ENCODE measurements at regions not wholly inside any gene's neighbourhood (a gene's known extent, or its start where the extent isn't known, plus 50 kb on each side); places are given as distances from the start of the nearest gene placed in this dataset.
"Not testable (repeated sequence)": the region's sequence is repeated elsewhere in the genome, so short reads cannot be mapped to it uniquely, and the experiment has no call there.

DNA sequence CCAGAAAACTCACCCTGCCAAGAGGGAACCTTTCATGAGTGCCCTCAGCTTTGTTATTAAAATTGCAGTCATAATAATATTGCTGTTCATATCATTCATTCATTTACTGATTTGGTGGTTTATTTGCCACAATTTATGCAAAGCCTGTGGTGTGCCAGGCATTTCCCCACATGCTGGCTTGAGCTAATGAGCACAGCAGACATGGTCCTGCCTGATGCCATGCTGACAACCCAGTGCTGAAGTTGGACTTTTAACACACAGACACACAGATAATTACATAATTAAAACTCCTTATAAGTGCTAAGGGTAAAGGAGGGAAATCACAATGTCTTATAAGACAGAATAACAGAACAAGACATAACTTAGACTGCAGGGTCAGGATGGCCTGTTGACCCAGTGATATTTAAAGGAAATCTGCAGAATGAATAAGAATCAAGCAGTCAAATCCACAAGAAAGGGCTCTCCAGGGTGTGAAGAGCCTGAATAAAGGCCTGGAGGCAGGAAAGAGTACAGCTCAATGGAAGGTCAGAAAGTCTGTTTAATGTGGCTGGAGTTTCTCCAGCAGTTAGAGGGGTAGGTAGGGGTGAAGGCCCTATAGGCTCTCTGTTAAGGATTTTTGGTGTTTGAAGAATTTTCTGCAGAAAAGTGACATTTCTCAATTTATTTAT is 196.9 kb upstream of the CDH11 start:
- DNase-seq, result no peak

DNA sequence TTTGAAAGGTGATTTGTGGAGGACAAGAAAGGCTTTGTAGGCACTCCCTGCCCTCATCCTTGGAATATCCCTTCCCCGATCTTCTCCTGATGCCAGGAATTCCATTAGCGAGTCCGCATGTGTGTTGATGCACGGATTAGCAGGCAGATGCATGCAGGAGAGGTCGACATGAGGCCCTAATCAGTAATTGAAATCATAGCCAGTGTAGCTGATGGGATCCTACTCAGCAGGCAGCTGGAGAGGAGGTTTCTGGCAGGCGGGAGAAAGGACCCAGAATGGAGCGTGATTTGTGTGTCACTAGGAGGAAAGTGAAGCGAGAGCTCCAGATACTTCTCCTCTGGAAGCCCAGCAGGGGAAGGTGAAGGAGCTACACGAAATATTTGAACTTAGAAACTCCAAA is 196.3 kb upstream of the CDH11 start:
- no peak for DNase-seq

DNA sequence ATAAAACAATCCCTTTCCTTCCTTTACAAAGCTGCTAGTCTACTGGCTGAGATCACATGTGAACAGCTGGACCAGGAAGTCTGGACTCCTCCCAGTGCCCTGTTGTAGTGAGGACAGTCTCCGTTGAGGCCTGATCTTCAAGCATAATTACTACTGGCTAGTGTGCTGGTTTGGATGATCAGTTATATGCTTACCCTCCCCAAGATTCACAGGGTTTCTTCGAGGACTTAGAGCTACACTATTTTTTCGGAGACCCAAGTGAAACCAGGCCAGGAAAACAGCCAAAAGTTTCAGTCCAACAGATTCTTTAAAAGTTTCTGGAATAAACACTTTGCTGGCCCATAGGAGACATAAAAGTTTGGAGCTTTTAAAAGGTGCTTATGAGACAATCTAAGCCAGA is 194.9 kb upstream of the CDH11 start:
- no peak for DNase-seq

DNA sequence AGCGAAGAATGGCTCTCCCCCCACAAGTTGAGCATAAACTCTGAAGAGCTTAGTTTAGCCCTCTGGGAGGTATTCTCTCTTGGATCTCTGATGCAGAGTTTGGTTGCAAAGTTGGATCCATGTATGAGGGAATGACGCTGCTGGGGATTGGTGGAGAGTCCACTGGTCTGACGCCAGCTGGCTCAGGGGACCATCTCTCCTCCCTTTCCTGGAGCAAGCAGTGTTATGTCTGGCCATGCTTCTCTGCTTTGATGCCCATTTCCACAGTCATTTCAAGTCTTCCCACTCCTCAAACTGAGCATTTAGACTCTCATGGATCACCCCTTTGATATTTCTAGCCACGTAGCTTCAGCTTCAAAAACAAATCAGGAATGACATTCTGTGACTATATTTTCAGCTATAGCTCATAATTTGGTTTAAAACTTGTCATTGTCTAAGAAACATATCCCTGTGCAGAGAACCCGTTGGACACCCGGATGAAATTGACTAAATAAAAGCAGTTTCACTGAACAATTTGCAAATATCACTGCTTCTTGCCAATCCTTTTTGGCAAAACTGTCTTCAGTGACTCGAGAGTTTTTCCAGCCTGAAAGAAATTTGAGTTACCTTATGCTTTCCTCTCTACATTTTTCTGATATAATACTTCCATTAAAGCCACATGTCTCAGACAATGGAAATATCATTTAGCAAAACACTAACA is 193.4 kb upstream of the CDH11 start:
- peak in 1 of 2 experiments; percentile 18 for DNase-seq

DNA sequence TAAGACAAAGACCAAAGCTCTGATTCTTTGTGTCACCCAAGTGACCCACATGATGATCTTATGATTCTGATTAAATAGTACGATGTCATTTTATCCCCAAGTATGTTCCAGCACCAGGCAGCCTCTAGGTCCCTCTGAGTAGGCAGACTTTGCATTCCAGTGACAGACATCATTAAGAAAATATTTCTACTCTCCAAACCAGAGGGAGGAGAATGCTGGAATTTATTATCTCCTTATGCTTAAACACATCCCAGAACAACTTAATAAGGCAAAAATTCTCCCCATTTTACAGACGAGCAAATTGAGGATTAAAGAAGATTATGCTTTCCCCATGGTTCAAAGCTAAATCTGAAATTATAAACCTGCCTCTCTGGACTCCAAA is 192.8 kb upstream of the CDH11 start:
- no peak for DNase-seq

DNA sequence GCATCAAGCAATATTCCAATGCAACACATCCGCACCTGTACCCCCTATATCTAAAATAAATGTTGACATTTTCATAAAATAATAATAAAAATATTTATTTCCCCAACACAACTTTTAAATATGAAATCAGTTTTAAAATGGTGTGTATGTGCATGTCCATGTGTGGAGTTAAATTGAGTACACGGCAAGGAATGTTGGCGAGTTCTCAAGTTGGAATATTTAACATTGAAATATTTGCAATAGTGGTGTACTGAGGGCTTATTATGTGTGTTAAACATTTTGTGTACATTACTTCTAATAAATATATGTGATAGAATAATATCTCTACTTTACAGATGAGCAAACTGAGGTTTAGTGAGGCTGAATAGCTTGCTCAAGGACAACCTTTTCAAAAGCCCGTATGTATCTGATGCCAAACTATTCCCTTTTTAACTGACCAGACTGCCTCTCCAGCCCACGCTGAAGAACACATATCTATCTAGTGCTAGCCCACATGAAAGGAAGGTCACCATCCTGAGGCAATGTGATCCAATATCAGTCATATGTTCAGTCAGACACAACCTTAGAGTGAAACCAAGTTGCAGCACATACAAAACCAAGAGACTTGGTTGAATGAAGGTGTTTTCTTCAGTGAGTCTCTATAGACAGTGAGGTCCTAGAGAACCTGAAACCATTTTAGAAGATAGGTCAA is 192.2 kb upstream of the CDH11 start:
- DNase-seq, result no peak

DNA sequence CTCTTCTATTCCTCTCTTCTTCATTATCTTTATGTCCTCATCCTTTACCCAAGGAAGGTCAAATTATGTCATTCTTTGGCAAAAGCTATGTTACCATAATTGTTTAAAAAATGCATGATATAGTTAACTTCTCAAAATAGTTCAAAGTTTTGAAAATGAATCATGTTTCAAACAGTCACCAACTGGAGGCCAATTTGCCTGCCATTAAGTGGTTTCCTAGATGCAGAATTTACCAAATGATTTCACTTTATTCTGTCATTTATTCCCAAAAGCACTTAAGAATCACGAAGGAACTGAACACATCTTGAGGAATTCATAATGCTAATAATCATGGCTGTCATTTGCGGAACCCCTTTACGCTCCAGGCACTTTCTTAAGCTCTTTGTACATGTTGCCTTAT is 190.9 kb upstream of the CDH11 start:
- no peak for DNase-seq

DNA sequence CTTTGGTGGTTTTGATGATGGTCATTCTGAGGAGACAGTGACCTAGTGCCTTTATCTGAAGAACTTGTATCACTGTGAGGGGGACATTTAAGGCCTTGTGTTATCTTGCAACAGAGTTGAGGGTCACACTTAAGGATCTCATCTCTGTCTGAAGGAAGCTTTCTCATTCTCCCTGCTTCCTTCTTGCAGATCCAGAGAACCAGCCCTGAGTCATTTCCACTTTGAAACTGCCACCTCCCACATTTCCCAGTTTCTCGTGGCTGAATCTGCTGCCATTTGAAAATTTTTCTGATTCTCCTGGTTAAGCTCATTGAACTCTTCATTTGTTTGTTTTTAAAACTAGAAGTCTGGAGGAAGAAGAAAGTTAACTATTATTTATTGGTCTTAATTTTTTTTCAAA is 190.2 kb upstream of the CDH11 start:
- no peak for DNase-seq

DNA sequence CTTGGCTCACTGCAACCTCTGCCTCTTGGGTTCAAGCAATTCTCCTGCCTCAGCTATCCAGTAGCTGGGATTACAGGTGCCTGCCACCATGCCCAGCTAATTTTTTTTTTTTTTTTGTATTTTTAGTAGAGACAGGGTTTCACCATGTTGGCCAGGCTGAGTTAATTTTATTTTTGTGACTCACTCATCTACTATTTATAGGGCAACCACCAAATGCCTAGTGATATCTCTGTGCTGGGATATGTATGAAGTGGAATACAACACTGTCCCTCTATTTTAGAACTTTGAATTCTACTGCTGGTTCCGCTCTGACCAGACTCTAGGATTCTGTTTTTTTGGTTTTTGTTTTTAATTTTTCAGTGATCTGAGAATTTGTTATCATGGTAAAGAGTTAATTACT is 188.6 kb upstream of the CDH11 start:
- DNase-seq, result not testable (repeated sequence)

DNA sequence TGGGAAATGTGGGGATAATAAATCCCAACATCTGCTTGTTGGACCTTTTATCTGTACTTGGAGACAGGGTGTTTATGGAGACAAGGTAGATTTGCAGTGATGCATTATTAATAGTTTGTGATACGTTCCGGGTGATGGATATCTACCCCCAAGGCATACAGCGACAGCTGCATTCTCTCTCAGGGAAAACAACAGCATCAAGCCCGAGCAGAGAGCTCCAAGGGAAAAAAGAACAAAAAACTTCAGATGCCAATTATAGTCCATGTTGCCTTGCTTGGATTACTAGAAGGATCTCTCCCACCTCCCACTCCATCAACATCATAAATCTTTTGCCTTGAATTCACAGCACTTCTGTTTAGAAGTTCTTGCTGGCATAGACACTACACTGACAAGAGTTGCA is 187.5 kb upstream of the CDH11 start:
- DNase-seq, result no peak

DNA sequence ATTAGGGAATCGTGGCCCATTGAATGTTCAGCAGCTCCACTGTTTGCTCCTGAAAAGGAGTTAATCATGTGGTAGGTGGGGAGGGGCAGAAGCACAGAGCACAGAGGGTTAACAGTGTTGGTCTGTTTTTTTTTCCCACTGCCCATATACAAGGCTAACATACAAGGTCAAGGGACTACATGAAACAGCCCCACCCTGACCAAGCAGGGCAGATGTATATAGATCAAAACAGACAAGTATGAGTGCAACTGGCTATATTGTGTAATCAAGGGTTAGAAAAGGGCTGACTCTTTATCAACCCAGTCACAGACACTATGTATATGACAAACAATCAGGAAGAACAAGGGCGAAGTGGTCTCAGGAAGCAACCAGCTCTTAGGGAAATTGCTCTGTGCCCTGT is 186.6 kb upstream of the CDH11 start:
- DNase-seq, result no peak

DNA sequence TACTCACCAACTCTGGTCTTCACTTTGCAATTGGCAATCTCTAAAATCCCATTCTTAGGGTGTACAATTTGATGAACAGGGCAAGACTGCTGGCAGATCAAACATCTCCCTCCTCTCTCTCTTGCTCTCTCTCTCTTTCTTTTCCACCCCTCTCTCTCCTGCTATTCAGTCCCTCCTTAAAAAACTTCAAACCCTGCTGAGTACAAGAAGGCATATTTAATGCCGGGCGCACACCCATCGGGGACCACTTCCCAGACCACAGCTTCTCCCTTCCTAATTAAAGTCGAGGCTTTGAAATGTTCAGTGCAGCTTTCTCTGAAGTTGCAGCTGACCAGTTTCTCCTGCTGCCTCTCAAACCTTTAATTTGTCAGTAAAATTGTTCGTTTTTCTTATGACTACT is 185.4 kb upstream of the CDH11 start:
- no peak for DNase-seq

DNA sequence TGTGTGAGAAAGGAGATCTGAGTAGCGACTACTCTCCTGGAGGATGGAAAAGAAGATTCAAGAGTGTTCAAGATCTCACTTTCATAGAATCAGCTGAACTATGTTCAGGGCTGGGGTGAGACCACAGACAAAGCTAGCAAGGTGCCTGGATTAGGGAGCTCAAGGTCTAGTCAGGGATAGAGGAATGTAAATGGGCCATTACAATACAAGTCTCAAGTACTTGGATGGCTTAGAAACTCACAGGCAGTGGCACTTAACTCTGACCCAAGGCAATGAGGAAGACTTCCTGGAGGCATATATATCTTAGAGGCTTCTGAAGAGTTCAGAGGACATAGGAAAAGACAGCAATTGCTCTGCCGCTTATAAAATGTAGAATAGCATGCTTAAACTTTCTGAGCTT is 184.9 kb upstream of the CDH11 start:
- DNase-seq, result no peak

DNA sequence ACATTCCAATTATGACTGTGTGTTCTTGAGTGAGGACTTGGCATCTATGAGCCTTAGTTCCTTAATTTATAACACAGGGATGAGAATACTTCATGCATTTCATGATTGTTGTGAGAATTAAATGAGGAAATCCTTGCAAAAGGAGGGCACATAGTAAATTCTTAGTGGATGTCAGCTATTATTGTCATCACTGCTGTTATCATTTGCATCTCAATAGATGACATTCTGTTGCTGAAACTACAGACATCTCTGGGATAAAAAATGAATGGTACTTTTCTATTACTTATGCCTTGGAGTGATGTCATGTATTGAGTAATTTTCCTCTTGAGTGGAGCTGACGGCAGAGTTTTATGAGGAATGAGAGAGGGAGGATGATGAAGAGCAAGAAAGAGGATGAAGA is 184.4 kb upstream of the CDH11 start:
- no peak for DNase-seq

DNA sequence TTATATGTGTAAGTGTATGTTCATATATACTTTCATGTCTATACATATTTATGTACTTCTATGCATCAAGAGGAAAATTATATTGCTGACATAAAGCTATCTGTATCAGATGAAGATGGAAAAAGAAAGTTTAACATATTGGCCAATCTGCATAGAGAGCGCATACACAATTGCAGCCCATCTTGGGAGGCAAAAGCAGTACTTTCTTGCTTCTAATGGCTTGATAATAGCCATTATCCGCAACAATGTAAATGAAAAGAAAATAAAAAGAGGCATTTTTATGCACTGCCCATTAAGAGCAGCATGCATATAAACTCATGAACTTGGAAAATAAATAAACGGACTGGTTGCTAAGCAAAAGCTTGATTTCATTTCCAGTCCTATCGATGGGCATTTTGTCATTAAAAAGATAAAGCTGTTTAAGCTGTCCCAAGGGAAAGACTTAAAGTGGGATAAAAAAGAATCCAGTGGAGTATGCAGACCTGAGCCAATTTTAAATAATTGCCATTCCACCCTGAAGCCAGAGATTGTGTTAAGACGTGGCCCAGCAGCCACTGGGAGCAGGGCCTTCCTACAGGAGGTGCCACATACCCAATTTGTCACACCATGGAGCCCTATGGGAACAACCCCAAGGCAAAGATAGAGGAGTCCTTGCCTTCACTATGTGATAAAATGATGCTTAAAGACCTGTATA is 183.6 kb upstream of the CDH11 start:
- no peak for DNase-seq

DNA sequence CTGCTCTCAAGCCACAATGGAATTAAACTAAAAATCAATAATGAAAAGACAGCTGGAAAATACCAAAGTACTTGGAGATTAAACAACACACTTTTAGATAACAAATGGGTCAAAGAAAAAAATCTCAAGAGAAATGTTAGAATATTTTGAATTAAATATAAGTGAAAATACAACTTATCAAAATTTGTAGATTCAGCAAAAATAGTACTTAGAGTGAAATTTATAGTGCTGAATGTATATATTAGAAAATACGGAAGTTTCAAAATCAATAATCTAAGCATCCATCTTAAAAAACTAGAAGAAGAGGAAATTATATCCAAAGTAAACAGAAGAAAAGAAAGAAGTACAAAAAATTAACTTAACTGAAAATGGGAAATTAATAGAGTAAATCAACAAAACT is 179.2 kb upstream of the CDH11 start:
- DNase-seq, result no peak

DNA sequence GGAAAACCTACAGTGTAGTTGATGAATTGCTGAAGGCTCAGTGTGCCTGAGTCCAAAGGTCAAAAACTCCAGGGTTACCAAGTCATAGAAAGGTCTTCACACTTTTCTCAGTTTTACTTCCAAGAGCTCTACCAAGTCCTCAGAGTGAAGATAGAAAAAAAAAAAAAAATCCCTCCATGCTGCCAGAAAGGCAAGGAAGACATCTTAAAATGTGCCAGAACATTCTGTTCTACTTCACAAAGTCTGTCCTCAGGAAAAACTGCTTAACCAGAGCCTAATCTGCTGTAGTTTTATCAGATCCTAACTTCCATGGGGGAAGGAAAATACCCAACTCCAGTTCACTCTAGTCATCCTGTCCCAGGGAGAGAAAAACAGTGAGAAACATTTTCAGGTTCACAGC is 175.6 kb upstream of the CDH11 start:
- DNase-seq, result no peak

DNA sequence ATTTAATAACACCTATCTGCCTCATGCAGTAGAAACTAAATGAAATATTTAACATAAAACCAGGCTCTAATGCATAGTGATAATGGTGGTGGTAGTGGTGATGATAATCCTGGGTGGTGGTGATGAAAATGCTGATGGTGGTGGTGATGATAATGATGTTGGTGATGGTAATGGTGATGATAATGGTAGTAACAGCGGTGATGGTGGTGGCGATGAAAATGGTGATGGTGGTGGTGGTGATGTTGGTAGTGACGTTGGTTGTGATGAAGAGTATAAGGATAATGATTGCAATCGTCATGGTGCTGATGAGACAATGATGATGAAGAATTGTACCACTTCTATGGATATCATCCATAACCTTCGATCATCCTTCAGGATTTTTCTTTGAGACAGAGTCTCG is 173.7 kb upstream of the CDH11 start:
- no peak for DNase-seq

DNA sequence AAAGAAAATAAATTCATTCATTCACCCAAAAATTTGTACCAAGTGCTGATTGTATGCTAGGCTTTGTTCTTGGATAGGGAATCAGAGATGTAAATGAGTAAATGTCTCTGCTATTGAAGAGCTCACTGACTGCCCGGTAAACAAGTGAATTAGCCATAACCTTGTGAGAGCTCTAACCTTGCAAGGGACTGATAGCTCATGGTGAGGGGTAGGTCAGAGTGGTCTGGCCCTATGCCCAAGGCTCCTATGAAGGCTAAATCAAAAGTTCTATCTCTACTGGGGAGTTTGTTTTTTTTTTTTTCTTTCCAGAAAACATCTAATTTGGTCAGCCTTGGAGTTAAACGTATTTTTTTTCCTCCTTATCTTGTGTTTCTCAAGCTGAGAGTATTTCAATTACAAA is 172.8 kb upstream of the CDH11 start:
- no peak for DNase-seq

DNA sequence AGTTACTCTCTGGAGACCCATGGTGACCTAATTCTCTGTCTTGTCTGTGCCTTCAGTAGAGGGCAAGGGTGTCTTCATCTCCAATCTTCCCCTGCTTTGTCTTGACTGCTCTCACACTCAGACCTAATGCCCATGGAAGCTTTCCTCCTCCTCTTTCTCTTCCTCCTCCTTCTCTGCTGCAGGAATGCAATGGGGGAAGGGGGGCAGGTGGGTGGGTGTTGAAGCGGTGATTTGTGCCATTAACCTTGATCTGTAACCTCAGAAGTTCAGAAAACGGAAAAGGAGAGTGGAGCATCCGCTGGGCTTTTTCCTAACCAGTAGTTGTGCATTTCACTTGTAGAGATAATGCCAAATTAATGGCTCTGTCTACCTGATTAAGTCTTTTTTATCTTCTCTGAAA is 172.3 kb upstream of the CDH11 start:
- DNase-seq, result no peak

DNA sequence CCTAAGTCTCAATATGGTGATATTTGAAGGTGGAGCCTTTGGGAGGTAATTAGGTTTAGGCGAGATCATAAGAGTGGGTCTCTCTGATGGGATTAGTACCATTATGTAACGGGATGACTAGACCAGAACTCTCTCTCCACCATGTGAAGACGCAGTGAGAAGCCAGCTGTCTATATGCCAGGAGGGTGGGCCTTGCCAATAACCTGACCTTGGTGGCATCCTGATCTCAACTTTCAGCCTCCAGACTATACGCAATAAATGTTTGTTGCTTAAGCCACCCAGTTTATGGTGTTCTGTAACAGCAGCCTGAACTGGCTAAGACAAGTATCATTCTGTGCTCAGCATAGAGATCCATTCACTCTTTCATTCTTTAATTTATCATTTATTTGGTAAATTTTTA is 167.2 kb upstream of the CDH11 start:
- no peak for DNase-seq

DNA sequence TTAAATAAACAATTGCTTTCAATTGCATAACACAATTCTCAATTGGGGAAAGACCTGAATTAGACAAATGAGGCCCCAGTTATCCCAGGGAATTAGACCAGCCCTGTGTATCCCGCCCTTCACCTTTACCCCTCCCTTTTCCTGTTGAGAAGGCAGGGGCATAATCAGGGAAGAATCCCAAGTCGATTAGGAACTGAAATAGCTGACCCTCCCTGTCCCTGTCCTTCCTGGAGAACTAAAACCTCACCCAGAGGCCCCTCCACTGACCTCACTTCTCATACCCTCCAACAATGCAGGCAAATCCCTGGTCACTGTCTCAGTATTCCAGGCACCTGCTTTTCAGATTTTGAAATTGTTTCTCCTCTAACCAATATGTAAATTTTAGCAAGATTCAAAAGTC is 165.4 kb upstream of the CDH11 start:
- no peak for DNase-seq

DNA sequence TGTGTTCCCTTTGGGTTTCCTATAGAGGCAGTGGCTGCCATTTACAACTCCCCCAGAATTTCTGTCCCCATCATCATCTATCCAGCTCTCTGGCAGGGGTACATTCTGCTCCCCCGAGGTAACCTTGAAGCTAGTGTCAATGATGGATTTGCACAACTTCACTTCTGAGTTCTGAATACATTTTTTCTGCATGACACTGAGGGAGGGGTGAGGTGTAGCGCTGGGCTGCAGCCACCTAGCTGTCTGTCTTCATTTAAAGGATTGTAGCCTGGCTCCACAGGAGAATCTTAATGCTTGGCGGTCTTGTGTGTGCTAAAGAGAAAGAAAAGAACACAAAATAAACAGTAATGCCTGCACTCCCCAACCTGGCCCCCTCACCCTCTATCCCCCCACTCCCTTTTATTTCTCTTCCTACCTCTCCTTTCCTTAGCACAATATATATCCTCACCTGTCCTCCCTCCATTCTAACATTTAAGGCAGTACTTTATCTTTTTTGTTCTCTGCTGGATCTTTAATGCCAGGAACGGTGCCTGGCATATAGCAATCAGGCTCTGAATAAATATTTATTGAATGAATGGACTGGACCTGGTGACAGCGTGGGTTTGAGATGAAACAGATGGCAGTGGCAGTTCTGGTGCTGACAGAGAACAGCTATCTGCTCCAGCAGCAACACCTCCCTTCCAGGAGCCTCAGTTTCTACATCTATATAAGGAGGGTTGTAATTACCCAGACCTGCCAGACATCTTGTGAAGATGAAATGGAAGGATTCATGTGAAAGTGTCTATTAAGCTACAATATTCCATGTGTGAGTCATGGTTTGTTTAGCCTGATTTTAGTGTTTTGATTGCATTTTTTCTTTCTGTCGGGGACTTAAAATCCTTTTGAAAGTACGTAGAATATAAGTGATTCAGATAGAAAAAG is 163.5 kb upstream of the CDH11 start:
- no peak for DNase-seq
